ENCODE measurements at regions not wholly inside any gene's neighbourhood (a gene's known extent, or its start where the extent isn't known, plus 50 kb on each side); places are given as distances from the start of the nearest gene placed in this dataset.

DNA sequence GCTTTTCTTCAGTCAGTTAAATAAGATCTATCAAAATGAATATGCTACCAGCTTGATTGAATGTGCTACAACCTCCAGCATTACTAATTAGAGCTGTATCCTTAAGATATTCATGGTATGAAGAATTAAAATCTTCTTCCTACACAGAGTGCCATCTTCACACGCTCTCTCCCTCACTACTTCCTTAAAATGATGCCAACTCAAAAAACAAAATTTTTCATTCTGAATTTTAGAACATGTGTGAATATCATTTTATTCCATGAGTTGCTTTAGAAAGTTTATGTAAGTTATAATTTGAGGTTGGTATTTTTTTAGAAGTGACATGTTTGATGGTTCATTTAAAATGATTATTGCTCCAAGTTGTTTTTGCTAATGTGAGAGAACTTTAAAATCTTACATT is 407.5 kb upstream of the CELF2 start:
- no peak for DNase-seq

DNA sequence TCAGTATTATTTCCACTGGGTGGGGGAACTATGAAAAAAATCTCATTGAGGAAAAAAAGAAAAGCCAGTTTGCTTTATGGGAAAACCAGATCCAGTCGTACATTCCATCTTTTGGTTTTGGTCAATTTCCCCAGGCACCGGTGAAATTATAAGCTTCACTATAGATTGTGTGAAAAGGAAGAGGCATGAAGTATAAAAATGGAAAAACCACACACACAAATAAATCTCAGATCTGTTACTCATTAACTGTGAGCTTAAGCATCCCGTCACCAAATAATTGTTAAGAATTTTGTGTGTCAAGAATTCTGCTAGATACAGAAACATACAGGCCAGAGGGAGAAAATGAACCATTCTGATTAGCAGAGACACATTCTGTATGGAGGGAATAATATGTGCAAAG is 405.5 kb upstream of the CELF2 start:
- no peak for DNase-seq

DNA sequence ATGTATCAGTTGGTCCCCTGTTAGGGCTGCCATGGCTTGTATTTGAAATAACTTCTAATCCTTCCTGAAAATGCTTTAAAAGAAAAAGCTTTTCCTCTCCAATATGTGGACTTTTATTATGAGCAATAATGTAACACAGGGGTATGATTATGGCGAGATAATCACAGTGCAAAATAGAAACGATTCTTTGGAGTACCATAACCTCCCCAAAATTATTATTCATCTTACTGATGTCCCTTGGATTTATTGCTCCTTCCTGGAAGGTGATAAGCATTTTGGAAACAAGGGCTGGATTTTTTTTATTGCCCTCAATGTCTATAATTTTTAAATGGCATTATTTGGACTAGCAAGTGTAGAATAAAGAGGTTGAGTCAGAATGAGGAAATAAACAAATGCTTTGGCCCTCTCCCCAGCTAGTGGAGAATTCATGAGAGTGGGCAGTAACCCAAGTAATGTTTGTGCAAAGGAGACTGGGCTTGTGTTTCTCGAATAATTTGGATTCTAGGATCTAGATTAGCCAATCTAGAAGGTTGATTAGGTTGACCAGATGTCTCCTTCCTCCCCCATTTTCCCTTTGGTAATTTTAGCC is 403.9 kb upstream of the CELF2 start:
- DNase-seq = no peak

DNA sequence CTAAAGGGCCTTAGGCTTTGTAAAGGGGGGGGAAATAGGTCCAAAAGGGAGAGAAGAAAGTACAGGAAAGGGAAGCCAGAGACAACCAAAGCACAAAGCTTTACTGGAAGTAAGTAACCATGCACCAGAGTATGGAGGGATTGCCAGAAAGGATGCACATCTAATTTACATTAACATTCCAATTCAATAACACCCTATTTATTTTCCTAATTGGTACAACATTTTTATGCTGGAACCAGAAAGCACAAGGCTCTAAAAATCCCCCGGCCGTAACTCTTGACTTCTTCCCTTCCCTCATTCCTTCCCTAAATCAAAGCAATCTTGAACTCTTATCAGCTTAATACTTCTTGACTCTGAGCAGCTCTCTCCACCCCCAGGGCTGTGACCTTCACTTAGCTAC is 400.0 kb upstream of the CELF2 start:
- DNase-seq = no peak

DNA sequence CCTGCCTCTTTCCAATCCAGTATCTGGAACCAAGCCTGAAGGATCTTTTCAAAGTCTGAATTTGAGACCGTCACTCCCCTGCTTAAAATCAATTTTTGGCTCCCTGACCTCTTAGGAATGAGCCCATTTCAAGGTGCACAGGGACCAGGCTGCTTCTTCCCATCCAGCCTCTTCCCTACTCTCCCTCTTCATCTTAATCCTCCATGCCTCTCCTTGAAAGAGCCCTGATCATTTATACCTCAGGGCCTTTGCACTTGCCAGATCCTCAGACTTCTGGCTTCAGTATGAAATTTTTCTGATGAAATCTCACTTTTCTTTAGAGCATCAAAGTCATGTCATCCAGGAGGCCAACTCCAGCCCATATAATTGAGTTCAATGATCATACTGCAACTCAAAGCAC is 399.5 kb upstream of the CELF2 start:
- no peak for DNase-seq

DNA sequence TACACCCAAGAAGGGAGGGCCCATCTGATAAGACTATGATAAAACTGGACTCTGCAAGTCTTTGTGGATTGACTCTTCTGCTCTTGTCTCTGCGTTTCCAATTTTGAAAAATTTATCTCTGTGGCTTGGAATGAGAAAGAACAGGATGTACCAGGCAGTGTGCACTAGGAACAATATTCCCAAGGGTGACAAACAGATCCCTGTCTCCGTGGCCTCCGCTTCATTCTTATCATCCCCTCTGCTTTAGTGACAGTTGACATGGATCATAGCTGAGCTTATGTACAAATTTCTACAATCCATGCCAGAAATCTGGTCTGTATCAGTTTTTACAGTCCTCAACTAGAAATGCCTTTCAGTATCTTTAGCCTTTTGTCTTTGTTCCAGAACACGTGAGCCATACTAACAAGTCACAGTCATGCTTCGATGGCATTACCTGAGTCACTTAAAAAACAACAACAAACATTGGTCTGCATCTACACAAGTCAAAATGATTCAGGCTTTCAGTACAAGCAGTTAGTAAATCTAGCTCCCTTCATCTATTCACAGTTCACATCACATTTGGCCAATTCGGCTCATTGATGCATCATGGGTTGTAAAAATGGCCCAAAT is 393.6 kb upstream of the CELF2 start:
- no peak for DNase-seq

DNA sequence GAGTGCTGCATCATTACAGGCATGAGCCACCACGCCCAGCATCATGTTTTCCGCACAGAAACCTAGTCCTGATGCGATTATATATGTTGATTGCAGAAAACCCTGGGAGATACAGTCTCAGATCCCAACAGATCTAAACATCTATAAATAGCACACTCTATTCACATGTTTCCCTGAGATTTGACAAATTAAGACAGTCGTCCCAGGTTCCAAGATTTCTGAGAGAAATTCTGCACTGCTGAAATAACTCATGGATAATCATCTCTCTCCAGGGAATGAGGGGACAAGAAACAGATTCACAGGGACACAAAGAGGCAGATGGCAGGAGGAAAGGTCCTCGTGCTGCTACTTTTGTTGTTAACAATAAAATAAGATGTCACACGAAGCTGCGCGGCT is 393.1 kb upstream of the CELF2 start:
- DNase-seq = no peak

DNA sequence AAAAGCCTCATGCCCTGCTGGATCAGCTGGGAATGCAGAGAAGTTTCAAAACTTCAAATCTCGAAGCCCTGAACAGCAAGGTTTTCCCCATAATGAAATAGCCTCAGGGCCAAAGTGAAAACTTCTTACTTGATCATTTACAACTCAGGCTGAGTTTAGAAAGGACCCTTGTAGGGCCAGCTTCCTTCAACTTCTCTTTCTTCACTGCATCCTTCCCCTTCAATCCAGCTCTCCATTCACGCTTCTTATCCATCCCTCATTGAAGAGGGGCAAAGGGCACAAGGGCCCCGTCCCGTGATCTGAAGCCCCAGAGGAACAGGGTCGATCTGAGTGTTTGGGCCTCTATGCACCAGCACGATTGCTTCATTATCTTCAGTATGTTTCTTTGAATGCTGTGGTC is 392.2 kb upstream of the CELF2 start:
- no peak for DNase-seq

DNA sequence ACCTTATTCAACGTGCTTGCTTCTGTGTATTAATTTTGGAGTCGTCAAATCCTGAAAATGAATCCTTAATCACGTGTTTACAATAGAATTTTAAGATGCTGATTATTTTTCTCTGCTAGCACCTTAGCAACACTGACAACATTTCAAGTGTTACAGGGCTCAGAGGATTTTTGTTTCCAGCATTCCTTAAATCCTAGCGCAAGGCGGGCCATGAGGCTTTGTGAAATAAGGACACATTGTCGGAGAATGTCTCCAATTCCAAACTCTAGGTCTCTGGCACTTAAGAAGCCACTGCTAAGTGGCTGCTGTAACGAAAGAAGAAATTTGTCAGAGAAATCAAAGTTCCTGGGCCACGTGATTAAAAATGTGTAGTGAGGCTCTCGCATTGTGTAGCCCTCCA is 390.9 kb upstream of the CELF2 start:
- no peak for DNase-seq

DNA sequence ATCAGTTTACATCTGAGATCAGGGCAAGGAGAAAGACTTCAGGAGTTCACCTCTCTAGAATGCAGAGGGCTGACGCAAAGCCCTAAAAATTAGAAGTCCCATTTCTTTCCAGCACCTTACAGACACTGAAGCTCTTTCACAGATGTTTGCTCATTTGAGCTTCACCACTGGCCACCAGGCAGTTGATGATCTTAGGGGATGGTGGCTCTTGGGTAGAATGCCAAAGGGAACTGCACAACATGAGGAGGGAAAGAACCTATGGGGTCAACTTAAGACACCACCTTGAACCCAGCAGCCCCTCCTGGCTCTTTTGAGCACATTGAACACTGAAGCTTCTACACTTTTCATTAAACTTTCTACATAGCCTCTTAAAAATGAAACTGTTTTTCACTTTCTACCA is 390.3 kb upstream of the CELF2 start:
- DNase-seq = no peak

DNA sequence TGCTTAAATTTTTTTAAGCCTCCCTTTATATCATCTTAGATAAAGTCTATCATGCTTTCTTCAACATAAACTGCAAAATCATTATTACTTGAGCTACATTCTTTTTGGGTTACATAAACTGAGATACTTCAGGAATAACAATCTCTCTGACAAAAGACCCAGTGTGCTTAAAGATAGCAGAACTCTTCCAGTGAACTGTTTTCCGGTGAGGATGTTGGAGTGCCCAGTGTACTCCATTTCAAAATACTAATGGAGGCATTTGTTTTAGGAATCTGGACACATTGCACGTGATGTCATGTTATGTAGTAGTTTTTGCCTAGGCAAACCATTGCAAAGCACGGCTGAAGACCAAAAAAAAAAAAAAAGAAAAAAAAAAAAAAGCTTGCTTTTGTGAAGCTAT is 388.2 kb upstream of the CELF2 start:
- no peak for DNase-seq

DNA sequence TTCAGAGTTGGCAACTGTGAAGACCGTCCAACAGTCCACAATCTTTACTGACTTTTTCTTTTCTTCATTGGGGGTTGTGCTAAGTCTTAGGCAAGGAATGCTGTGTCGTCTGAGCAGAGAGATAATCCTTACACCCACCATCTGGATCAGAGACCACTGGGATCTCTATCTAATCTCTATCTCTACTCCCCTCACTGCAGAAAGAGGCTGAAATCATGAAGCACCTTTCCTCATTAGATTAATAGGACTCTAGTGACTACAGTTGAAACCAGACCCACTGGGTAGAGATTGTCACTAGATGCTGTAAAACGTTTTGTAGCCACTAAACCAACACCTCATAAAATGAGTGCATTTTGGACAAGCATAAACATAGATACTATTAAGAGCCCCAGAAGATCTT is 387.4 kb upstream of the CELF2 start:
- no peak for DNase-seq

DNA sequence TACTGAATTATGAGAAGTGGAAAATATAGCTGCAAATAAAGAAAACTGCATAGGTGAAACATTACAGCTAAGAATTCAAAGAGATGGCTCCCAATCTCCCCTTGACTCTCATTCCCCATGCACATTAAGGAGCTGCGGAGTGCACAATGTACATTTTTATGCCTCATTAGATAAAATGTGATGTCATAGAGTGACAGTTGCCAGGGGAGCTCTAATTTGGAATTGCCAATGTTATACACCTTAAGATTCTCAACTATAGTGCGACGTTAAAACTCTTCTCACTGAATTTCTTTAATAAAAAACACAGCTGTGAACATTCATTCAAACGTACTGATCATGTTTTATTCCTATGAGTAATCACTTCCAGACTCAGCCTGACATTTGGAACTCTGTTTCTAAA is 386.9 kb upstream of the CELF2 start:
- no peak for DNase-seq

DNA sequence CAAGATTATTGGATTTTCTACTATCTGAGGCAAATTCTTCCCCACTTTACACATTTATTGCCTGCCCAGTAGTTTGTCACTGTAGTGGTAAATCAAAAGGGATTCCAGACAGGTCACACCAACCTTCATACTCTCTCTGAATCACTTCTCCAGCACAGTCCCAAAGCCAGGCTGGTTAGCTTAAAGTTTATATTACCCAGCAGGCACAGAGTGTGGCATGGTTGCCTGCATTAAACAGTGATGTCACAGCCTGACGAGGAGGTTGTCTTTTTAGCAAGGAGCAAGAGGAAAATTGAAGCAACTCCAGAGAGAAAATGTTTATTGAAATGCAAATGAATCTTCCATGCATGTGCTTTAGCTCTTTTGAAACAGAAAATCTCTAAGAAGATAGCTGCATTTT is 375.5 kb upstream of the CELF2 start:
- no peak for DNase-seq

DNA sequence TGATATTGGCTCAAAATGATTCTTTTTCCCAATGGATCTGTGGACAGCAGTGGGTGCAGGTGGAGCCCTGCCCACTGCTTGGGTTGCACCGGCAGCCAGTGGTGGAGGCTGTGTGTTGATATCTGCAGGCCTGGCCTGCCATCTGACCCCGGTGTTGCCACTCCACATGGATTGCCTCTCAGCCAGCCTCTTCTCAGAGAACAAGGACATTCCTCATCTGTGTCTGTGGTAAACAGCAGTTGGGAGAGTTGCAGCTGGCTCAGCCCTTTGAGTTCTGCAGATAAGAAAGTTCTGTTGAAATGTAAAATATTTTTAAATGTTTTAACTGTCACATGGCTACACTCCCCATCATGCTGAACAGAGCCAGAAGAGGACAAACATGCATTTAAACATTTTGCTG is 374.9 kb upstream of the CELF2 start:
- DNase-seq = no peak

DNA sequence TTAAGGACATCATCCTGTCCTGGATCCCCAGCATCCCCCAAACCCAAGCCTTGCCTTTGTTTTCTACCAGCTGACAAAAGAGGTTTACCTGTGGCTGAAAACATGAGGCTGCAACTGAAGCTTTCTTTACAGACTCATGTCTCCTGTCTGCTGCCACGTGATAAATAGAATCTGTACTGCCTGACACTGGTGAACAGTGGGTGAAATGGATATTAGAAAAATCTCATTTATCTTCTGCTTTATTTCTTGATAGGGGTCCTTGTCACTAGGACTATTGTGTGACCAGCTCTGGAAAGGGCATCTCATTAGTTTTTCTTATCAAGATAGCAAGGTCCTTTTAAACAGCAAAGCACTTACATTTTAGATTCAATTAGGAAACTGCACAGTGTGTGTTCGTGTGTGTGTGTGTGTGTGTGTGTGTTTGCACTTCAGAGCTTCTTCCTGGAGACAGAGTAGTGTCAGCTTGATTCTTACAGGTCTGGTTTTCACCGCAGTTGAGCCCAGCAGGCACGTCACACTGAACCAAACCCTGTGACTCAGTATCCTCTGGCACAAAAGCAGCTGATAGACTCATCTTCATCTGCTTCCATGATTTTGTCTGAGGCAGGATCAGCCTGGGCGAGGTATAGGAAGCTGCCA is 373.5 kb upstream of the CELF2 start:
- no peak for DNase-seq

DNA sequence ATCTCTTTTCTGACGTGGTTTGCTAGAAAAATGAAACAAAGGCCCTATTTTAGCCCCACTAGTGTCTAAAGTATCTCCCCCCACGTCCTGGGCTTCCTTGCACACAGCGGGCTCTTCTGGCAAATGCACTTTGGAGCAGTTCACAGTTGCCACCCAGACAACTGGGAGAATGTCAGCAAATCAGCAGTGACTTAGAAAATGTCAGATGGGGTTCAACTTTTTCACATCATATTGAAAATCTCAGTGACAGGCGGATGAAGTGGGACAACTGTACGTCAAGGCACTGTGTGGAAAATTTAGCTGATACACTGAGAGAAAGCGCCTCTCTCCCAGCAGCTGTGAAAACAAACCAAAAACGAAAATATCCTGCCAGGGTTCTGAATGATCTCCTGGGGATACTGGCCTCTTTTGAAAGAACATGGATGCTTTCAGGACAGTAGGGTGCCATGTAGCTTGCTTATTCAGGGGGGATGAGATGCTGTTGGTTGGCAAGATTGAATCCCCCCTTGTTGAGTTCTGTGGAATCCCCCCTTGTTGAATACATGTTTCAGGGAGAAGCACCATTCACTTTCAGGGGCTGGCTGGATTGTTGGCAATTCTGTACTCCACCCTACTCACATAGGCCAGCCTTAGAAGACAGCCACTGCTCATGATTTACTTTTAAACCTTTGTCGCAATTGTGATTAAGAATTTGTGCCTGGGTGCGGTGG is 372.8 kb upstream of the CELF2 start:
- no peak for DNase-seq

DNA sequence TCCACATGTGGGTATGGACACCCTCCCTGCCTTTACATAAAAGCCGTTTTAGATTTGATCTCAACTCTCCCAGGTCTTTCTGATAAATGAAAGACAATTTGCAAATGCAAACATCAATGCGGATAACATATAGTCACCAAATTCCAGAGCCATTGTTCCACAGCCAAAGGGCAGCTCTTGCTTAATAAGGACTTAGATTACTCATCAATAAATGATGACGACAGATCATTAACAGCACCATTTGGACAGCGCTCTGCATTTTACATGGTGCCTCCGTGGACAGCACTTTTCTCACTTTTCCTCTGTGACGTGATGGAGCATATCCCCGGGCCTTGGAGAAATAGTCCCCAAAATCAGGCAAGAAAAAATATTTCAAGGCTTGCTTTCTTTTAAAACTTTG is 370.3 kb upstream of the CELF2 start:
- DNase-seq = no peak

DNA sequence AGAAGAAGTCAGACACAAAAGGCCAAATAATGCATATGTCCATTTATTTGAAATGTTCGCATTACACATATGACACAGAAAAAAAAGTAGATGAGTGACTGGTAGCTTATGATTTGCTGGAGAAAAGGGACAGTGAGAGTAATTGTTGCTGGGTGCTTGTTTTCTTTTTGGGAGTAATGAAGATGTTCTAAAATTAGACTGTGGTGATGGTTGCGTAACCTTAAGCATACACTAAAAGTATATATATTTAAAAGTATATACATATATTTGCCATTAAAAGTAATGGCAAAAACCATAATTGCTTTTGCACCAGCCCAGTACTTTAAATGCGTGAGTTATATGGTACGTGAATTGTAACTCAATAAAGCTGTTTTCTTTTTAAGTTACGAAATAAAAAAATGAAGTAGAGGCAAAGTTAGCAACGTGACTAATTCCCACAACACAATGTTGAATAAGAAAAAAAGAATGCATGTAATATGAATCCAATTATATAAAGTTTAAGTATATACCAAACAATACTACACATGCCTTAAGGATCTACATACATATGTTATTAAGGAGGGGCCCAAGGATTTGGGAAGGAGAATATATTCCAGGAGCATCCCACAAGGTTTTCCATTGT is 360.4 kb upstream of the CELF2 start:
- DNase-seq = no peak

DNA sequence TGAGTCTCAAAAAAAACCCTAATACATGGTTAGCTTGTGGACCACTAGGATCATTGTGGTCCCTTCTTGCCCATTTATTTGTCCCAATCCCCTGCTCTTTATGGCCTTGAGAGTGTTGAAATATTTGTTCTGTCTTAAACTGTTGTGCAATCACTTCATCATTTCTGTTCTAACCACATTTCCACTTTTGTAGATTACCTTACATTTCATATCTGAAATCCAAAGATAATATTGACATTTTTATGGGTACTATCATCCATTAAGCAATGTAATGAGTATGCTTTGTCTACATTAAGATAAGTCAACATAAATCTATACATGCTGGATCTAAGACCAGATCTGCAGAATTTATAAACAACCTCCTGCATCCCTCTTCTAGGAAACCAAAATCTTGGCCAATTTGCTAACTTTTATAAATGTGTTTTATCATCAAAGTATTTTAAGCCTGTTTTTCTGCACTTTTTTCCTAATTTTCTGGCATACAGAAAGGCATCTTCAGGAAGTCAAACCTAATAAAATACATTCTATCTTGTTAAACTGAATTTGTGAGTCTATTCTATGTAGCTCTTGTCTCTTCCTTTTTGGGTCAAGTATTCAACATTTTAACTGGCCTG is 359.4 kb upstream of the CELF2 start:
- no peak for DNase-seq

DNA sequence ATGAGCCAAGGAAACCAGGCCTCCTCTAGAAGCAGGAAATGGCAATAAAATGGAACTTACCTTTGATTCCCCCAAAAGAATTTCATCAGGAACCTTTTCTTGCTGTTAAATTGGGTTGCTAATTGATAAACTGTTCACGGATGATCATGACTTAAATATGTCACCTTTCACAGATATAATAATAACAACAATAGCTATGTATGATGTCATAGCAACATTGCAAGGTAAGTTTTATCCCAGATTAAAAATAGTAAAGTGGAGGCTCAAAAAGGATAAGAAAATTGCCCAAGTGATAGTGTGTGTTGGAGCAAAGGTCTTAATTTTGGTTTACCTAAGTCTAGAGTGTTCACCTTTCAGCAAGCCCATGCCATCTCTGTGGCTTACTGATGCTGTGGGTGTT is 357.6 kb upstream of the CELF2 start:
- DNase-seq = no peak

DNA sequence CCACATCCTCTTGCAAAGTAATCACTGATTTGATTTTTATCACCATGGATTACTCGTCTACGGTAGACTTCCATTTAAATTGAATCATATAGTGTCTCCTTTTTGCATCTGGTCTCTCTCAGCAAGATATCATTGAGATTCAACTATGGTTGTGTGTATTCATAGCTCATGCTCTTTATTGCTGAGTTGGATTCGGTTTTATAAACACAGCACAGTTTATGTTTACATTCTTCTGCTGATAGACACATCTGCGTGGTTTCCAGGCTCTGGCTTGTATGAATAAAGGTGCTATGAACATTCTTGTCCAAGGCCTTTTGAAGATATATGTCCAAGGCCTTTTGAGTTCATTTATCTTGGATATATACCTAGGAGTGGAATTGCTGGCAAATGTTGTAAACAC is 356.5 kb upstream of the CELF2 start:
- no peak for DNase-seq

DNA sequence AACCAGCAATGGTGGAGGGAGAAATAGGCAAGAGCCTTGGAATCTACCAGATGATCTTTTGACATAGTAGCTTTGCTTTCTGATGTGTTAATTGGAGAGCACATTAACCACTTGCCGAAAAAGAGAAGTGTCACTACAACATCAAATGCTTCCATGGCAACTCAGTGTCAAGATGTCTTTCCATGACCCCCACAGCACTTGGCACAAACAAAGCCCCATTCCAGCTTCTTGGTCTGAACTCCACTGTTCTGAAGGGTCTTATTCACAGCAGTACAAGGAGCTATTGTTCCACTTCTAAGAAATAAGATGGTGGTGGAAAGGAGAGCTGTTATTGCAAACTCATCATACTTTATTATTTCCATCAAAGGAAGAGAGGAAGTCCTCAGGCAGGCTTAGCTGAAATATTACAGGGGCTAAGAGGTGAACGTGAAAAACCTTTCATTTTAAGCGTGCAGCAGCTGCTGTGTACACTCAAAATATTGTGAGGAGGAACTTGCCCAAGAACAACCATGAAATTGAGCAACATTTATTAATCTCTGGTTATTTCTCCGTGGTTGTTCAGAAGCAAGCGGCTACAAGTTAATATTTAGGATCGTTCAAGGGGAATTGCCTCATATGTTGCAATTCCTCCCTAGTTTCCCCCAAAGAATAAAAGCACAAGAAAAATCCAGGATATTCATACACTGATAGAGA is 354.8 kb upstream of the CELF2 start:
- no peak for DNase-seq
